GM18951 (cell line): ENCODE measurements at regions not wholly inside any gene's neighbourhood (a gene's known extent, or its start where the extent isn't known, plus 50 kb on each side); places are given as distances from the start of the nearest gene placed in this dataset.

ENCODE experiments used
- POLR2A ChIP-seq: IDR thresholded peaks from 4 replicates; pipeline ENCODE4 v1.6.1; 2011; ENCODE audit warnings: mild to moderate bottlenecking; ENCODE audit not compliant: insufficient read length, insufficient read depth; ENCODE audit errors: extremely low read depth
- in situ Hi-C: fragments of 300-500 bp; cut with MboI; formaldehyde crosslinking; loops from one replicate; pipeline ENCODE4 v1.12.0; 2022; ENCODE audit warnings: low sequenced_read_pairs, mixed read lengths, inconsistent platforms; ENCODE audit not compliant: unreplicated experiment

DNA sequence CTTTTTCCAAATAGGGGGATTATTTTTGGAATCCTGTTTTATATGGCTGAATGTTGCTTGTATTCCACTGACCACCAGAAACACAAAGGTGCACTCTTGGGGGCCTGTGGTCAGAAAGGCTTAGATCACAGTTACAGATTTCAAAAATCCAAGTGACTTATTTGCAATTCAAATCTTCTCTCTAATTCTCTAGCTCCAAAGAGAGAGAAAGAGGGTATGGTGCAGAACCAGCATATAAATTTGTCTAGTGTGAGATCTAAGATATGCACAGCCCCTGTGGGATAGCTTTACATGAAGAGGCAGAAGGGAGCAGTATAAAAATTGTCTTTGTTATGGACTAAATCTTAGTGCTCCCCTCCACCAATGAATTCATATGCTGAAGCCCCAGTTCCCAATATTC, 1121.7 kb upstream of the CELF2 start:
- TF ChIP-seq POLR2A = no peak
- in situ Hi-C loops = no loop called here

DNA sequence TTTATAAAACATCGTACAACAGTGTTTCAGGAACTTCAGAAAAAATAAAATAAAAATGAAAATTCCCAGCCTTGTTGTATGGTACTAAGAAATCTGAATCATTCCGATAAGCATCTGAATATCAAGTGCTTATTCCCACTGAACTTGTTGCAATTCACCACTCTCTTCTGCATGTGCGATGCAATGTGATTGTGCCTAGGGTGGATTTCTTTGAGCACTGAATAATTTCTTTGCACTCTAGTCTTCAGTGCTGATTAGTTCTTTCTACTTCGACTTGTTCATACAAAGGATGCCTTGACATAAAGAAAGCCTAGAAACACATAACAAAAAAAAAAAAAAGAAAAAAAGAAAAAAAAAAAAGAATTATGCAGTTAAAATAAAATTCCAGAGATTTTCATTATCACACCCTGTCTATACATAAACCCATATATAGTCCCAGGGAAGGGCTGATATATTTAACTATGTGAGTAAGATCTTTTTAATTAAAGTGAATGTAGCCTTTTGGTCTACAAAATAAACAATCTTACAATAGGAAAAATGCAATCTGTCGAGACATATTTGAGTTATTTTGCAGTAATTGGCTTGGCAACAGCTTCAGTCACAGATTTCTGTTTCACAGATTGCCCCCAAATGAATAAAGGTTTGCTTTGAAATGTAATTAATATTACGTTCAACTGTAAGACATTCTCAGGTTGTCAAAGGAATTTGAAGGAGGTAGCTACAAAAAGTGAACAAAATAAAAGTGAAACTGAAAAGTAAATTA, 1118.9 kb upstream of the CELF2 start:
- in situ Hi-C loops = no loop called here
- no peak for TF ChIP-seq POLR2A

DNA sequence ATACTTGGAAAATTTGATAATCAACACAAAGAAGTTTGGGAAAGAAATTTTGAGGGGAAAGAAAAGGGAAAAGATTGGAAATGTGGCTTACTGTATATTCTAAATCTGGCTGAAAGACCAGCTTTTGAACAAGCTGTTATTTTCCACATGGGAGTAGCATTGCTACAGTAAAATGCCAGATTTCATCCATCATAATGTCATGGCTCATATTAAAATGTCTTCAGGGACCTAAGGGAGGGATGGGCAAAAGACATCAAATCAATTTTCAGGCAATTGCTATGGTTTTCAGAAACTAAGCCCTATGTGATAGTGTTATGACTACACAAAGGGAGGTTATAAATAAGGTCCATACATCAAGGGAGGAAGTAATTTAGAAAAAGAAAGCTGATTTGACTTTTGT, 1116.9 kb upstream of the CELF2 start:
- in situ Hi-C loops = no loop called here
- no peak for TF ChIP-seq POLR2A

DNA sequence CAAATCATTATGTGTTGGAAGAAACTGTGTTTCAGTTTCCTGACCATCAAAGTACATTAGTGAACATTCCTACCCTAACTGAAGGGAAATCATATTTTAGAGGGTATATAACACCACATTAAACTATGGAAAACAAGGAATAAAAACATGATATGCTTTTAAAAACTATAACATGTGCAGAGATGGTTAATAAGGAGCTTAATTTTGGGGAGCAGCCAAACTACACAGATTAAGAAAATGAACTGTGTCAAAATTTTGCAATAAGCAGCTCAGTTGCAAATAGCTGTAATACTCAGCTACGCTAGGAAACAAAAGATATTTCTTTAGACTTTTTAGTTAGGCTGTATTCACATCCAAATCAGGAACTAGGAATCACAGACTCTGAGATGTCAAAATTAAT, 1115.7 kb upstream of the CELF2 start:
- in situ Hi-C loops = no loop called here
- no peak for TF ChIP-seq POLR2A

DNA sequence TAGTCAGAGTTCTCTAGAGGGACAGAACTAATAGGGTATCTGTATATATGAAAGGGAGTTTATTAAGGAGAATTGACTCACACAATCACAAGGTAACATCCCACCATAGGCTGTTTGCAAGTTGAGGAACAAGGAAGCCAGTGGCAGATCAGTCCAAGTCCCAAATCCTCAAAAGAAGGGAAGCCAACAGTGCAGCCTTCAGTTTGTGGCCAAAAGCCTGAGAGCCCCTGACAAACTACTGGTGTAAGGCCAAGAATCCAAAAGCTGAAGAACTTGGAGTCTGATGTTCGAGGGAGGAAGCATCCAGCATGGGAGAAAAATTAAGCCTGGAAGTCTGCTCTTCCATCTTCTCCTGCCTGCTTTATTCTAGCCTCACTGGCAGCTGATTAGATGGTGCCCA, 1107.2 kb upstream of the CELF2 start:
- in situ Hi-C loops = no loop called here
- no peak for TF ChIP-seq POLR2A

DNA sequence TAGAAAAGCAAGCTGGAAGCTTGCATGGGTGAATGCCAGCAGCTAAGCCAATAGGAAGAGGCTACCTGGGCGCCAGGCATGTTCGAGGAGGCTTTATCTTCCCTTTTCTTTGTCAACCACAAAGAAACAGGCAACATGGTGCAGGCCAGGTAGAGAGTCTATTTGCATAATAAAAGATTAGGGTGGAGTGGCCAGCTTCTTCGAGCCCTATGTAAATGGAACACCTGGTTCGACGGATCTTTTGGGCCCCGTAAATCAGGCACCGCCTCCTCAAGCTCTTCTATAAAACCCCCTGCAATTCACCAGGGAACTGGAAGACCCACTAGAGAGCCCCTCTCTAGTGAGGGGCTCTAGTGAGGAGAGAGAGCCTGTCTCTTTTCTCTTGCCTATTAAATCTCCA, 1106.2 kb upstream of the CELF2 start:
- TF ChIP-seq POLR2A = no peak

DNA sequence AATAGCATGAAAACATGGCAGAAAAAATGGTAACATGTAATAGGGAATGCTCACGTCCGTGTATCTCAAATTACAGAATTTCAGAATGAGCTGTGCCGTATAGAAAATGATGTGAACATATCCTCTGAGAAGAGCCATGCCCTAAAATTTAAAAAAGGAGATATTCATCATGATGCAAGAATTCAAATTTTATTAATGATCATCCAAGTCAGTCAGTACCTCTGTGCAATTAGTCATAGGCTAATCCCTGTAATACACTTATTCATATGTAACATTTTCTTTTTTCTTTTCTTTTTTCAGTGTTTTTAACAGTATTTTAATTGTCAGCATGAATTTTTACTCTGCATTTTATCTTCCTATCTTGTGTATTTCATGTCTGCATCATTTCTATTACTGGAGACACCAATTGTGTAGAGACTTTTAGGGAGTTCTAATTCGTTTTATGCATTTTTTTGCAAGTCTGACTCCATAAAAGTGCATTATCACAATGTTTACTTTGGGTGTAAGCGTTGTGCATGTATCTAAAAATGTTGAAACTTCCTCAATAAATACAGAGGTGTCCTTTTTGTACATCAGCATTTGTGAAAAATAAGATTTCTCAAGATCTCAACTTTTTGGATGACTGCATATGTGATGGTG, 1103.7 kb upstream of the CELF2 start:
- in situ Hi-C loops = no loop called here
- TF ChIP-seq POLR2A = no peak

More for the DNA sequence above, 1106.2 kb upstream of the CELF2 start:
- in situ Hi-C loops = no loop called here

DNA sequence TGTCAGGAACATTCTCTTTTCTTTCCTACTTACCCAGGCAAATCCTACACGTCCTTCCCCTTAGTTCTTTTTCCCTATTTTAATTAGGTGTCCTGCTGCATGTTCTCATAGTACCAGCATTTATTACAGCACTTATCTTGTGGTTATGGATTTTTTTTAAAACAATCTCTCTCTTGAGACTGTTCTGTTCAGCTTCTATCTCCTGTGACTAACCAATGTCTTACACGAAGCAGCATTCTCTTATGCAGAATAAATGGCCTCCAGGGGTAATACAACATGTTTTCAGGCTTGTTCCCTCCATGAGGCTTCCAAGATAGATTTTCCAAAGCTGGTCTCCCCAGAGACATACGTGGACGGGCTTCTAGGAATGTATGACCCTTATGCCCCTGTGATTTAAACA, 1096.1 kb upstream of the CELF2 start:
- no peak for TF ChIP-seq POLR2A
- in situ Hi-C loops = no loop called here

DNA sequence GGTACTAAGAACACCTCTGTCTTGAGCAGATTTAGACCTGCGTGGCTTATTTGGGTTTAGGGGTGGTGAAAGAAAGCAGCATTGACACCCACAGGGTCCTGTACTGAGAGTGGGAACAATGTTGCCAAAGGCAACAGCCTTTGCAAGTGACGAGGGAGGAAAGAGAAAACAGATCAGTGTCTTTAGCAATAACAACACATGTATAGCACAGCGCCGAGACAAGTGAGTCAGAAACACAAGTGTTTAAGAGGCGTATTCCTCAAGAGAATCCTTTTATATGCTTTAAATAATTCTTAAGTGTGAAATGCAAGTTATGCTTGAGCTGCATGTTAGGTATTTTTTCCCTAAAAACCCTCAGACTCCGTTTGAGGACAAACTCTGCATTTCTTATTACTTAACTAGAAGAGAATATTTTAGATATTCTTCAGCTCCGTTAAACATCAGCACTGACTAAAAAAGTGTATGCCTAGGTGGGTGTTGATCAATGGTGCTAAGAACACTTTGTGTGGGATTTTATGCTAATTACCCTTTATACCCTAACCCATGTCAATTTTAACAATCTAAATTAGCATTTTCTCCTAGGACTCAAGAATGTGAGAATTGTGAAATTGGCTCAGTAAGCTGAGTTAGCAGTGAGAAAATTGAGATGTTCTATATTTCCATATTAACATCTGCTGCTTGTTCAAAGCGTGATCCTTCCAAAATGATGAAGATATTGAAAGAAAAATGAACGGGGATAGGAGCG, 1095.4 kb upstream of the CELF2 start:
- no peak for TF ChIP-seq POLR2A
- in situ Hi-C loops = no loop called here

DNA sequence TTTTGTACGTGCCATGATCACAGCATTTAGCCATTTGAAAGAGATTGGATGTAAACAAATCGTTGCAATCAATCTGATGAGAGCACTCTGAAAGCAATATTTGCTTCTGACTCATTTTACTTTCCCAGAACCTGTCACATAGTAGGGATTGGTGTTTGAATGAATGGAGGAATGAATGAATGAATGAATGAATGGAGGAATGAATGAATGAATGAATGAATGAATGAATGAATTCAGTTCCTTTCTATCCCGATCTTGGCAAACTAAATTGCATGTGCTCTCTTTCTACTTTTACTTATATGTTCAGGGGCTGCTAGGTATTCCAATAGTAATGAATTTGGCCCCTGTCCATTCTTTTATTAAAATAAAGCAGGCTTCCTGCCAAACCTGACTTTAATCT, 1091.7 kb upstream of the CELF2 start:
- in situ Hi-C loops = no loop called here
- no peak for TF ChIP-seq POLR2A

DNA sequence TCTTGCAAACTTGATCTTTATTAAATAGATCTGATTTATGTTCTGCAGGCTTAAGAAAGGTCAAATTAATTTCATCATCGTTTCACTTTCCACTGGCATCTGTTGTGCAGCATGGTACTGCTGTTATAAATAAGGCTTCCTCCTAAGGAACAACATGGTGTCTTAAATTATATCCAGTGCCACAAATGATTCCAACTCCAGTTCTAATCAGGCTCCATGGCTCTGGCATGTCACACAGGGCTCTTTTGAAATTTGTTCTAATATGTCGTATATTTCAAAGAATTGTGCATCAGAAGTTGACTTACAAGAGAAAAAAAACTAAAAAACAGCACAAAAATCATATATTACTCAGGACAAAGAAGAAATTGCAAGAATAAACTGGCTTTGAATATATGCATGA, 1090.8 kb upstream of the CELF2 start:
- in situ Hi-C loops = no loop called here
- TF ChIP-seq POLR2A = no peak

DNA sequence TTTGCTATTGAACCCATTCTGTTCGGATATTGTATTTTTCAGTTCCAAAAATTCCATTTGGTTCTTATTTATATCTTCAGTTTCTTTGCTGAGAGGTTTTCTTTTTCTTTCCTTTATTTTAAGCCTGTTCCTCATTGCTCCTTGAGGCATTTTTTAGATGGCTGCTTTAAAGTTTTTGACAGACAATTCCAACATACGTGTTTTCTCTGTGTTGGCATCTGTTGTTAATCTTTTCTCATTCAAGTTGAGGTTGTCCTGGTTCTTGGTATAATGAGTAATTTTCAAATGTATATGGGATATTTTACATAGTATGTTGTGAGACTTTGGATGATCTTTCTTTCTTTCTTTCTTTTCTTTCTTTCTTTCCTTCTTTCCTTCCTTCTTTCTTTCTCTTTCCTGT, 1078.0 kb upstream of the CELF2 start:
- in situ Hi-C loops = no loop called here
- no peak for TF ChIP-seq POLR2A

DNA sequence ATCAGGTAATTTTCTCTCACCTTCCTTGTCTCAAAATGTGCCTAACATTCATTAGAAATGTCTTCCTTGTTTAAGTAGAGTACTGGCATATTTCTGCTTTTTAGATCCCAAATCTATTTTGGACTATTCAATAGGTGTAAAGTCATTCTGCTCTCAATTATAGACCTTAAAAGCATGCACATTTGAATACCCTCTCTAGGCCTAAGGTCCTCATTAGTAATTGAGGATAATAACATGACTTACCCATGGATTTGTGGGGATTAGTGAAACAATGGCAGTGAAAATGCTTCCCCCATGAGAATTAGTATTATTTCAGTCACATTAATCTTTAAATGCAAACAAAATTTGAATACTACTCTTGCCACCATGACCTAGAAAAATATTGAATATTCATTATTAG, 1073.0 kb upstream of the CELF2 start:
- in situ Hi-C loops = no loop called here
- TF ChIP-seq POLR2A = no peak

DNA sequence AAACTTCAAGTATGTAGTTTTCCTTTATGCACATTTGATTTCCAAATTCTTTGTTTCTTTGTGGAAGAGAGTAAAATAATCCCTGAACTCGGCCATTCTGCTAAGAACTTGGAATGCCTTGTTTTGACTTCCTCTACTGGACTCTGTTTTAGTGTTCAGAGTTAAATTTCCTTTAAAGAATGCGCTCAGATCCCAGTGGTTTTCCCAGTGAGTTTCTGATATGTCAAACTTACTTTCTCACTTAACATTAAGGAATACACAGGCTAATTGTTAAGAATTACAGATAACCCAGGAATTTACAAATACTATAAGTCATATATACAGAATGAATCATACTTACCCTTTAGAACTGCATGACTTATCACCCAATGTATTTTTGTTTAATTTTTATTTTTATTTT, 1067.6 kb upstream of the CELF2 start:
- in situ Hi-C loops = no loop called here
- no peak for TF ChIP-seq POLR2A
